HG02943 (cell line): ENCODE measurements at regions not wholly inside any gene's neighbourhood (a gene's known extent, or its start where the extent isn't known, plus 50 kb on each side); places are given as distances from the start of the nearest gene placed in this dataset.
"Not testable (repeated sequence)": the region's sequence is repeated elsewhere in the genome, so short reads cannot be mapped to it uniquely, and the experiment has no call there.

Experiments
- ATAC-seq: cut with Tn5 transposase; IDR thresholded peaks from one replicate; pipeline ENCODE4 v1.9.1; 2021; ENCODE audit warnings: mild to moderate bottlenecking, low read depth, moderate library complexity; ENCODE audit not compliant: unreplicated experiment

DNA sequence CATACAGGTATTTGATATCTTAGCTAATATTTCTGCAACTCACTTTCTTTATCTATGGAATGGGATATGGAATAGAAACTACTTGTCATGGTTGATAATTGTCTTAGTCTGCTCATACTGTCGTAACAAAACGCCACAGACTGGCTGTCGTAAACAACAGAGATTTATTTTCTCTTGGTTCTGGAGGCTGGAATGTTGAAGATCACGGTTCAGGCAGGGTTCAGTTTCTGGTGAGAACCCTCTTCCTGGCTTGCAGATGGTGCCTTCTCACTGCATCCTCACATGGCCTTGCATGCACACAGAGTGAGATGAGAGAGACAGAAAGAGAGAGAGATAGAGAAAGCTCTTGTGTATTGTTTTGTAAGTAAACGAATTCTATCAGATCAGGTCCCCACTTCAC, 332.7 kb upstream of the MAGI2 start:
- ATAC-seq: no peak

GRCh38 chr7:79785556-79785955, 332.1 kb upstream of the MAGI2 start:
- no peak for ATAC-seq

DNA sequence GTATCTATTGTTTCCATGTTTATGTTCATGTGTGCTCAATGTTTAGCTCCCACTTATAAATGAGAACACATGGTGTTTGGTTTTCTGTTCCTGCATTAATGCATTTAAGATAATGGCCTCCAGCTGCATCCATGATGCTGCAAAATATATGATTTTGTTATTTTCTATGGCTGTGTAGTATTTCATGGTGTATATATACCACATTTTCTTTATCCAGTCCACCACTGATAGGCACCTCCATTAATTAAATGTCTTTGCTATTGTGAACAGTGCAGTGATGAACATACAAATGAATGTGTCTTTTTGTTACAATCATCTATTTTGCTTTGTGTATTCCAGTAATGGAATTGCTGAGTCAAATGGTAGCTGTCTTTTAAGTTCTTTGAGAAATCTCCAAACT, 329.4 kb upstream of the MAGI2 start:
- no peak for ATAC-seq

- ATAC-seq: no peak
These were observed 328.8 kb upstream of the MAGI2 start for GRCh38 chr7:79782256-79782655.

DNA sequence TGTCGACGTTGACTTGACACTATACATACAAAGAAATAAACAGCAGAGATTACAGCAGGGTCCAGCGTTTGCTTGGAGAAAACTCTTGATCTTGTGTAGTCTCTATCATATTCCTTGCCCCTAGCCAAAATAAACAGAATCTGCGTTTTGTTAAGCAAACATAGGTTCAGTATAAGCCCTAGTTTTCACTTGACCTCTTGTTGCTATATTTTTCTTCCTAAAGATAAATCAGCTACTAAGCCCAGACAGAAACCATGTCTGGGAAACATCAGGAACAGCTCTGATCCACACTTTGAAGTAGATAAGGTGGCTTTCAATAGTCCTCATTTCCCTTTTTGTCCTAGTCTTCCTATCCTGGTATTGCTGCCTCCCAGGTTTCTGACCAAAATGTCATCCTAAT, 328.2 kb upstream of the MAGI2 start:
- no peak for ATAC-seq

GRCh38 chr7:79778786-79779770, 325.6 kb upstream of the MAGI2 start:
- no peak for ATAC-seq

DNA sequence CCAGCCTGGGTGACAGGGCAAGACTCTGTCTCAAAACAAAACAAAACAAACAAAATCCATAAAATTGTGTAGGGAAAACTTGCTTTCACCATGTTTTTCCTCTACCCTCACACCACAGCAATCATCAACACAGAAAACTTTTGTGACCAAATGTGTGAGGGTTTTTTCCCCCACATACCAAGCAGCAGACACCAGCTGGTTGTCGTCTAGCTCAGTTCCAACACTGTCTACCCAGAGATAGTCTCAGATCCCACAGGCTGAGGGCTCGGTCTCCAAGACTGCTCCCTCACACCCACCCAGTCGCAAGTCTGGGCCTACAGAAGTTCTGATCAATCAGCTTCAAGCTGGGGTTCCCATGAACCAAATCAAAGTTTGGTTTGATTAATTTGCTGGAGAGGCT, 322.4 kb upstream of the MAGI2 start:
- ATAC-seq: no peak

GRCh38 chr7:79774150-79774549, 320.7 kb upstream of the MAGI2 start:
- no peak for ATAC-seq

- no peak for ATAC-seq
These were observed 317.5 kb upstream of the MAGI2 start for GRCh38 chr7:79770970-79771369.

DNA sequence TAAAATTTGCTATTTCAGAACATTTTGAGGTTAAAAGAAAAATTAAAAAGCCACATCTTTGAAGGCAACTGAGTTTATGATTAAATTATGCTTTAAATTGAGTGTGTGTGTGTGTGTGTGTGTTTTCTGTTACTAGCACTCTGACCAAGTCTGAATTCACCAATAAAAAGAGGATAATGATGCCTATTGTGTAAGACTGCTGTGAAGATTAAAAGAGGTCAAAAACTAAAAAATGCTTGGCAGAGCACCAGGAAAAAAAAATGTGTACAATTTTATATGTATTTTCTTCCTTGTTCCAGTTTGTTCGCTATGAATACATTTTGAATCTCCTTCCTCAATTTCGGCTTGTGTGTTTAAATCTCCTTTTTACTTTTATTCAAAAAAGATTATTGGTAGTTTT, 316.6 kb upstream of the MAGI2 start:
- ATAC-seq: no peak

GRCh38 chr7:79767876-79768560, 314.6 kb upstream of the MAGI2 start:
- ATAC-seq: not testable (repeated sequence)

GRCh38 chr7:79767192-79767591, 313.7 kb upstream of the MAGI2 start:
- not testable (repeated sequence) for ATAC-seq

DNA sequence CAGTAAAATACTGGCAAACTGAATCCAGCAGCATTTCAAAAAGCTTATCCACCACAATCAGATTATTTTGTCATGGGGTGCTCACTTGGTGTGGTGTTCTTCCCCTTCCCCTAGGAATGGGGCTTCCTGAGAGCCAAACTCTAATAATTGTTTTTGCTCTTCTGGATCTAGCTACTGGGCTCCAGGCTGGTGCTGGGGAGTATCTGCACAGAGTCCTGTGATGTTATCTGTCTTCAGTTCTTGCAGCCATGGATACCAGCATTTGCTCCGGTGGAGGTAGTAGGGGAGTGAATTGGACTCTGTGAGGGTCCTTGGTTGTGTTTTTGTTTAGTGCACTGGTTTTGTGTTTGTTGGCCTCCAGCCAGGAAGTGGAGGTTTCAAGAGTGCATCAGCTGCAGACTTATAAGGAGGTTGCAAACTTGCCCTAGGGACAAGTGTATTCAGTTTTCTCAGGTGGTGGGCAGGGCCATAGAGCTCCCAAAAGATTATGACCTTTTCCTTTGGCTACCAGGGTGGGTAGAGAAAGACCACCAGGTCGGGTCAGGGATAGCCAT, 308.5 kb upstream of the MAGI2 start:
- no peak for ATAC-seq

- not testable (repeated sequence) for ATAC-seq
These were observed 297.5 kb upstream of the MAGI2 start for GRCh38 chr7:79750941-79751340.

DNA sequence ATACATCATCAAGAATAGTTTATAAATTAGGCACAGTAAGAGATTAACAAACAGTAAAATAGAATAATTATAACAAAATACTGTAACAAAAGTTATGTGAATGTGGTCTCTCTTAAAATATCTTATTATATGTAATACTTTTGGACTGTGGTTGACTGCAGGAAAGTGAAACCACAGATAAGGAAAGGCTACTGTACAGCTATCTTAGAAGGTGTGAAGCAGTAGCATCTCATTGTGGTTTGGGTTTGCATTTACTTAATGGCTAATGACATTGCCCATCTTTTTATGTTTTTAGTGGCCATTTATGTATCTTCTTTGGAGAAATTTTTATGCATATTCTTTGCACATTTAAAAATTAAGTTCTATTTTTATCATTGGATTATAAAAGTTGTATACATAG, 296.4 kb upstream of the MAGI2 start:
- ATAC-seq: no peak

DNA sequence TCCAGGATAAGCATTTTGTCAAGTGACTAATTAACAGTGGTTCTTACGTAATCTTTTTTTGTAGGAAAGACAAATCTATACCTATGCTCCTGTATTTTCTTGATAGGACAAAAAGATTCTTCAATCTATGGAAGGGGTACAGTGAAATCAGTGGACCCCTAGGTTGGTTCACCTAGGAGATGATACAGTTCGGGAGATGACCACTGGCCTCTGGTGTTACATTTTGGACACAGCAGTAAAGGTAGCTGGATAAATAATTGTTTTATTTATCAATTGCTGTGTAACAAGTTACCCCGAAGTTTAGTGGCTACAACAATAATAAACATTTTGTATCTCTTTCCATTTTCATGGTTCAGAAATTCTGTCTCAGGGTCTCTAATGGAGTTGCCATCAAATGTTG, 288.2 kb upstream of the MAGI2 start:
- no peak for ATAC-seq

DNA sequence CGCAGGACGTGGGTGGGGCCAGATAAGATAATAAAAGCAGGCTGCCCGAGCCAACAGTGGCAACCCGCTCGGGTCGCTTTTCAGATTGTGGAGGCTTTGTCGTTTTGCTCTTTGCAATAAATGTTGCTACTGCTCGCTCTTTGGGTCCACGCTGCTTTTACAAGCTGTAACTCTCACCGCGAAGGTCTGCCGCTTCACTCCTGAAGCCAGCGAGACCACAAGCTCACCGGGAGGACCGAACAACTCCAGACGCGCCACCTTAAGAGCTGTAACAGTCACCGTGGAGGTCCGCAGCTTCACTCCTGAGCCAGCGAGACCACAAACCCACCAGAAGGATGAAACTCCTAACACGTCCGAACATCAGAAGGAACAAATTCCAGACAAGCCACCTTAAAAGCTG, 286.6 kb upstream of the MAGI2 start:
- ATAC-seq: no peak

DNA sequence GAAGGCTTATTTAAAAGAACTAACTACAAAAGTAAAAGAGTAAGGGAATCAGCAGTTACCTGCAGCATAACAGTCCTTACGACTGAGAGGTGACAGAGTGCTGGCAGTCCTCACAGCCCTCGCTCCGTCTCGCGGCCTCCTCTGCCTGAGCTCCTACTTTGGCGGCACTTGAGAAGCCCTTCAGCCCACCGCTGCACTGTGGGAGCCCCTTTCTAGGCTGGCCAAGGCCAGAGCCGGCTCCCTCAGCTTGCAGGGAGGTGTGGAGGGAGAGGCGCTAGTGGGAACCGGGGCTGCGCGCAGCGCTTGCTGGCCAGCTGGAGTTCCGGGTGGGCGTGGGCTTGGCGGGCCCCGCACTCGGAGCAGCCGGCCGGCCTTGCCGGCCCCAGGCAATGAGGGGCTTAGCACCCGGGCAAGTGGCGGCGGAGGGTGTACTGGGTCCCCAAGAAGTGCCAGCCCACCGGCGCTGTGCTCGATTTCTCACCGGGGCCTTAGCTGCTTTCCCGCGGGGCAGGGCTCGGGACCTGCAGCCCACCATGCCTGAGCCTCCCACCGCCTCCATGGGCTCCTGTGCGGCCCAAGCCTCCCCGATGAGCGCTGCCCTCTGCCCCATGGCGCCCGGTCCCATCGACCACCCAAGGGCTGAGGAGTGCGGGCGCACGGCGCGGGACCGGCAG, 285.7 kb upstream of the MAGI2 start:
- ATAC-seq: not testable (repeated sequence)

DNA sequence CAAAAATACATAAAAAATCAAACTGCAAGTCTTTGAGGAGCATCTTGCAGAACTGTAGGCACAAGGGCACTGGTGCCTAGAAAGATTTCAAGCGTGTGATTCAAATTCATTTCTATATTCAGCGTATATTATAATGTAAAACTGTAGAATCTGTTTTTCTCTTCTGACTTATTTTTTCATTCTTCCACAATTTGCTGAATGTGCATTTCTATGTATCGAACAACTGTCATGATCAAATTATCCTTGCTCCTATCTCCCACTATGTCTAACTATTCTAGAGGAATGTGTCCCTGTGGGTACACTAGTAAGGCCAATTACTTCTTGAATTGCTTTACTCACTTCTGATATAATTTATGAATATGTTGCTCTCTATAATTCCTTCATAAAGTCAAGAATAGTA, 283.0 kb upstream of the MAGI2 start:
- no peak for ATAC-seq

- no peak for ATAC-seq
These were observed 281.5 kb upstream of the MAGI2 start for GRCh38 chr7:79735012-79735411.

DNA sequence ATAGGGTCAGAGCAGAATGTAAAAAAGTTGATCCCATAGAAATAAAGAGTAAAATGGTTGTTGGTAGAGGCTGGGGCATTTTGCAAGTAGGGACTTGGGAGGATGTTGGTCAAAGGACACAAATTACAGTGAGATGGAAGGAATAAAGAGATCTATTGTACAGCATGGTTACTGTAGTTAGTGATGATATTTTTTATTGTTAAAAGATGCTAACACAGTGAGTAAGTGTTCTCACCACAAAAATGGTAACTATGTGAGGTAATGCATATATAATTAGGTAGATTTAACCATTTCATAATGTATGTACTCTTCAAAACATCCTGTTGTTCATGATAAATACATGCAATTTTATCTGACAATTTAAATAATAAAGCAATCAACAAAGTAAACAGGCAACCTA, 280.7 kb upstream of the MAGI2 start:
- no peak for ATAC-seq
